ENCODE measurements at regions not wholly inside any gene's neighbourhood (a gene's known extent, or its start where the extent isn't known, plus 50 kb on each side); places are given as distances from the start of the nearest gene placed in this dataset.
"Not testable (repeated sequence)": the region's sequence is repeated elsewhere in the genome, so short reads cannot be mapped to it uniquely, and the experiment has no call there.

GRCh38 chr15:69707241-69707640 lies 254.6 kb downstream of the RPLP1 start:
- TF ChIP-seq CTCF (IDR thresholded peaks at IDR 0.05; ENCODE audit: low read depth, low read length, poor library complexity, severe bottlenecking); EZH2phosphoT487 (IDR thresholded peaks at IDR 0.05; ENCODE audit: borderline replicate concordance, low read length): not testable (repeated sequence)

All from DOHH2 (cell line).